ENCODE measurements at regions not wholly inside any gene's neighbourhood (a gene's known extent, or its start where the extent isn't known, plus 50 kb on each side); places are given as distances from the start of the nearest gene placed in this dataset.
"Not testable (repeated sequence)": the region's sequence is repeated elsewhere in the genome, so short reads cannot be mapped to it uniquely, and the experiment has no call there.

- no peaks in the 10 kb centered on the region for H3K9me3 Mint-ChIP-seq
- H3K4me1 Mint-ChIP-seq, result no peaks in the 10 kb centered on the region
- H3K27me3 Mint-ChIP-seq, result no peaks in the 10 kb centered on the region
- H3K27ac Mint-ChIP-seq, result no peak overlapping the region
- DNase-seq (no peak), ATAC-seq (replicated peaks) (no peak)
- H3K36me3 Mint-ChIP-seq, result no peaks in the 10 kb centered on the region
- H3K4me3 Mint-ChIP-seq, result no peak overlapping the region
Observed at GRCh38 chr2:195181059-195181705, 475.8 kb upstream of the SLC39A10 start.

- DNase-seq (no peak), ATAC-seq (replicated peaks) (no peak)
- Mint-ChIP-seq H3K27ac (no peak overlapping the region), H3K27me3 (no peaks in the 10 kb centered on the region), H3K4me3 (no peak overlapping the region), H3K36me3 (no peaks in the 10 kb centered on the region), H3K4me1 (no peaks in the 10 kb centered on the region), H3K9me3 (no peaks in the 10 kb centered on the region)
Observed at GRCh38 chr2:195168369-195168768, 488.7 kb upstream of the SLC39A10 start.

DNA sequence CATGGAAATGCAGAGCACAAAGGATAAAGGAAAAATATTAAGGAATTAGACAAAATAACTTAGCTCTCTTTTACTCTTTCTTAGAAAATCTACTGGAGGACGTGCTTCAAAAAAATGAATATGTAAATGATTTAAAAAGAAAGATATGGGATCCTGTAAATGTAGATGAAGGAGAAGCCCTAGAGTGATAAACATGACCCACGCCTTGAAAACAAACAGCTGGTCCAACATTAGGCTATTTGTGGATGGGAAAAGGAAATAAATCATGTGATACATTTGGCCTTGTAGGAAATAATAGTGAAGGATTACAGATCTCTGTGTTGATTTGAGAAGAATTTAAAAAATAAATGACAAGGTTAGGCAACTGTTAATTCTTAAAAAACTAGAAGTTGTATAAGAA is 492.1 kb upstream of the SLC39A10 start:
- no peak for DNase-seq
- Mint-ChIP-seq H3K36me3 (no peaks in the 10 kb centered on the region), H3K27ac (no peak overlapping the region), H3K27me3 (no peaks in the 10 kb centered on the region), H3K4me1 (no peaks in the 10 kb centered on the region), H3K4me3 (no peak overlapping the region), H3K9me3 (no peaks in the 10 kb centered on the region)
- no peak for ATAC-seq (replicated peaks)

GRCh38 chr2:195162918-195163317 is 494.1 kb upstream of the SLC39A10 start:
- Mint-ChIP-seq H3K27ac (no peak overlapping the region), H3K9me3 (no peaks in the 10 kb centered on the region), H3K36me3 (no peaks in the 10 kb centered on the region), H3K4me1 (no peaks in the 10 kb centered on the region), H3K4me3 (no peak overlapping the region), H3K27me3 (no peaks in the 10 kb centered on the region)
- ATAC-seq (replicated peaks) (no peak), DNase-seq (no peak)

- ATAC-seq (replicated peaks), result no peak
- no peak for DNase-seq
- H3K27me3 Mint-ChIP-seq, result no peaks in the 10 kb centered on the region
- H3K27ac Mint-ChIP-seq, result no peak overlapping the region
- no peaks in the 10 kb centered on the region for H3K36me3 Mint-ChIP-seq
- no peak overlapping the region for H3K4me3 Mint-ChIP-seq
- no peaks in the 10 kb centered on the region for H3K4me1 Mint-ChIP-seq
- H3K9me3 Mint-ChIP-seq, result no peaks in the 10 kb centered on the region
Observed at GRCh38 chr2:195162194-195162593, 494.8 kb upstream of the SLC39A10 start.

- no peaks in the 10 kb centered on the region for H3K36me3 Mint-ChIP-seq
- no peaks in the 10 kb centered on the region for H3K27me3 Mint-ChIP-seq
- H3K4me3 Mint-ChIP-seq, result no peak overlapping the region
- ATAC-seq (replicated peaks) (no peak), DNase-seq (no peak)
- no peaks in the 10 kb centered on the region for H3K9me3 Mint-ChIP-seq
- no peaks in the 10 kb centered on the region for H3K4me1 Mint-ChIP-seq
- no peak overlapping the region for H3K27ac Mint-ChIP-seq
Observed at GRCh38 chr2:195160963-195161362, 496.1 kb upstream of the SLC39A10 start.

GRCh38 chr2:195151711-195152110 is 505.3 kb upstream of the SLC39A10 start:
- H3K4me1 Mint-ChIP-seq, result no peaks in the 10 kb centered on the region
- no peaks in the 10 kb centered on the region for H3K9me3 Mint-ChIP-seq
- ATAC-seq (replicated peaks) (no peak), DNase-seq (no peak)
- H3K27ac Mint-ChIP-seq, result no peak overlapping the region
- no peaks in the 10 kb centered on the region for H3K27me3 Mint-ChIP-seq
- H3K36me3 Mint-ChIP-seq, result no peaks in the 10 kb centered on the region
- no peak overlapping the region for H3K4me3 Mint-ChIP-seq

DNA sequence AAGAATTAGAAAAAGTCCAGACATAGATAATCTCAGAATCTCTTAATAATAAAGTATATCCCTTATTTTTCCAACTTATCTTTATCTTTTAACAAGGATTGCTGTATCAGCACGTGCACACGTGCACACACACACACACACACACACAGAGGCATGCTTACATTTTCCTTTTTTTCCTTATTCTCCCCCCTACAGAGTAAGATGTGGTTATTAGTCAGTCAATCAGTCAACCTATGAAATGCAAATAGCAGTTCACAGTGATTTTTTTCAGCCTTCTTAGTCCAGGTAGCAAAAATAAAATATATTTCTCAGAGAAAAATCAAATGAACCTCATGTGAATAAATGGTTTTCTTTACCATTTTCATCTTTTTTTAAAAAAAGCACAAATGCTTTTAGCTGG is 506.2 kb upstream of the SLC39A10 start:
- H3K36me3 Mint-ChIP-seq, result no peaks in the 10 kb centered on the region
- DNase-seq (no peak), ATAC-seq (replicated peaks) (no peak)
- H3K9me3 Mint-ChIP-seq, result peaks cover 0 to 2% of the 10 kb centered on the region in 2 donors
- H3K27ac Mint-ChIP-seq, result no peak overlapping the region
- H3K27me3 Mint-ChIP-seq, result no peaks in the 10 kb centered on the region
- H3K4me1 Mint-ChIP-seq, result no peaks in the 10 kb centered on the region
- no peak overlapping the region for H3K4me3 Mint-ChIP-seq

GRCh38 chr2:195148004-195148403 is 509.0 kb upstream of the SLC39A10 start:
- ATAC-seq (replicated peaks) (no peak), DNase-seq (no peak)
- Mint-ChIP-seq H3K36me3 (no peaks in the 10 kb centered on the region), H3K4me3 (no peak overlapping the region), H3K9me3 (peaks cover 5 to 9% of the 10 kb centered on the region in 2 donors), H3K27ac (no peak overlapping the region), H3K27me3 (no peaks in the 10 kb centered on the region), H3K4me1 (no peaks in the 10 kb centered on the region)

- H3K27ac Mint-ChIP-seq, result no peak overlapping the region
Observed at GRCh38 chr2:195146761-195147541, 510.1 kb upstream of the SLC39A10 start.

GRCh38 chr2:195138435-195138834 is 518.6 kb upstream of the SLC39A10 start:
- Mint-ChIP-seq H3K9me3 (no peaks in the 10 kb centered on the region), H3K27me3 (no peaks in the 10 kb centered on the region), H3K4me1 (no peaks in the 10 kb centered on the region), H3K36me3 (no peaks in the 10 kb centered on the region), H3K27ac (no peak overlapping the region), H3K4me3 (no peak overlapping the region)
- no peak for DNase-seq
- ATAC-seq (replicated peaks), result no peak

More at GRCh38 chr2:195146761-195147541, 510.1 kb upstream of the SLC39A10 start:
- H3K27me3 Mint-ChIP-seq, result no peaks in the 10 kb centered on the region
- peaks cover 5 to 9% of the 10 kb centered on the region in 2 donors for H3K9me3 Mint-ChIP-seq
- H3K36me3 Mint-ChIP-seq, result no peaks in the 10 kb centered on the region
- no peaks in the 10 kb centered on the region for H3K4me1 Mint-ChIP-seq
- H3K4me3 Mint-ChIP-seq, result no peak overlapping the region
- ATAC-seq (replicated peaks) (no peak), DNase-seq (no peak)

- not testable (repeated sequence) for H3K9me3 Mint-ChIP-seq; H3K36me3 Mint-ChIP-seq; H3K4me3 Mint-ChIP-seq; H3K27me3 Mint-ChIP-seq; H3K4me1 Mint-ChIP-seq; ATAC-seq (replicated peaks); DNase-seq; H3K27ac Mint-ChIP-seq
Observed at GRCh38 chr2:195125889-195126288, 531.1 kb upstream of the SLC39A10 start.

DNA sequence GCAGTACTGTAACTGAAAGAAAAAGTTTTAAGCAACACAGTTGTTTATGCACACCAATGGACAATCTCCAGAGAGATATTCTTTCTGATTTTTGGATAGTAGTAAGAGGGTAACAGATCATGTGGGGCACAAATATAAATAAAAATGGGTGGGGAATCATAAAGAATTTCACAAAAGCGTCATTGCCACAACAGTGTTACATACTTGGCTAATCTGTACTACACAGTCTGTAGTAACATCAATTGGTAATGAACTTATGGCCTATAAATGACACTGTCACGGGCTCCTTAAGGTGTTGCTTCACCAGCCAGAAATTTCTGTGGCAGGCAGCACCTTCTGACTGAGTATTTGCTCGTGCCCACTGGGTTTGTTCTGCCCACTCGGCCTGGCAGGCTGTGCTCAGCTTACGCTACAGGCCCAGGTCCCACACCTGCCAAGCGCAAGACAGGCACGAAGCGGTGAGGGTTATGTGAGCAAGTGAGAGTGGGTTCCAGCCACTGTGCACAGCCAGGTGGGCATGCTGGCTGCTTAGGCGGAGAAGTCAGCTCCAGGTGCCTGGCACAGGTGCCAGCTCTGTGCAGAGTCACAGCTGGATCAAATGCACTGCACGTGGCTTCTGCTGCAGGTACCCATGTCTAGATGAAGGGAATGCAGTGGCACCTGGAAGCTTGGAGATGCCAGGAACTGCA is 532.5 kb upstream of the SLC39A10 start:
- H3K27me3 Mint-ChIP-seq, result no peaks in the 10 kb centered on the region
- ATAC-seq (replicated peaks) (peak in 1 of 2 donors; percentile 14), DNase-seq (no peak)
- H3K27ac Mint-ChIP-seq, result no peak overlapping the region
- no peaks in the 10 kb centered on the region for H3K4me1 Mint-ChIP-seq
- H3K36me3 Mint-ChIP-seq, result no peaks in the 10 kb centered on the region
- no peaks in the 10 kb centered on the region for H3K9me3 Mint-ChIP-seq
- H3K4me3 Mint-ChIP-seq, result no peak overlapping the region

GRCh38 chr2:195122653-195123052 is 534.4 kb upstream of the SLC39A10 start:
- DNase-seq (no peak), ATAC-seq (replicated peaks) (no peak)
- Mint-ChIP-seq H3K27me3 (no peaks in the 10 kb centered on the region), H3K36me3 (no peaks in the 10 kb centered on the region), H3K9me3 (no peaks in the 10 kb centered on the region), H3K4me1 (no peaks in the 10 kb centered on the region), H3K4me3 (no peak overlapping the region), H3K27ac (no peak overlapping the region)

- no peak overlapping the region for H3K27ac Mint-ChIP-seq
- DNase-seq (no peak), ATAC-seq (replicated peaks) (no peak)
- H3K36me3 Mint-ChIP-seq, result no peaks in the 10 kb centered on the region
- no peaks in the 10 kb centered on the region for H3K9me3 Mint-ChIP-seq
- no peaks in the 10 kb centered on the region for H3K4me1 Mint-ChIP-seq
- no peak overlapping the region for H3K4me3 Mint-ChIP-seq
- no peaks in the 10 kb centered on the region for H3K27me3 Mint-ChIP-seq
Observed at GRCh38 chr2:195121341-195121740, 535.7 kb upstream of the SLC39A10 start.
